ENCODE measurements at regions not wholly inside any gene's neighbourhood (a gene's known extent, or its start where the extent isn't known, plus 50 kb on each side); places are given as distances from the start of the nearest gene placed in this dataset.
"Not testable (repeated sequence)": the region's sequence is repeated elsewhere in the genome, so short reads cannot be mapped to it uniquely, and the experiment has no call there.

DNA sequence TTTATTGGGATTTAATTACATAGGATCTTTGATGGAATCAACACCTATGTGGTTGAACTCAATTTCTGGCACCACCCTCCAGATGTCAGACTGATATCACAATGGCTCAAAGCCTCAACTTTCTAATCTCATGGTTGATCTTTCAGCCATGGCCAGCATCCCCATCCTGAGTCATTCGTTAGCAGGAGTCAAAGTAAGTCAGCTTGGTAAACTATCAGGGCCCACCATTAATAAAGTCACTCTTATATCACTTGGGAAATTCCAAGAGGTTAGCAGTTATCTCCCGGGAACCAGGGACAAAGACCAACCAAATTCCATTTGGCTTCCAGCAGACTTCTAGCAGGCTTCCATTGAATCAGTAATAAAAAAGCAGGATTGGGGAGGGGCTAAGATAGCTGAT is 50.7 kb upstream of the TNFSF4 start:
- DNase-seq = peak; percentile 49

DNA sequence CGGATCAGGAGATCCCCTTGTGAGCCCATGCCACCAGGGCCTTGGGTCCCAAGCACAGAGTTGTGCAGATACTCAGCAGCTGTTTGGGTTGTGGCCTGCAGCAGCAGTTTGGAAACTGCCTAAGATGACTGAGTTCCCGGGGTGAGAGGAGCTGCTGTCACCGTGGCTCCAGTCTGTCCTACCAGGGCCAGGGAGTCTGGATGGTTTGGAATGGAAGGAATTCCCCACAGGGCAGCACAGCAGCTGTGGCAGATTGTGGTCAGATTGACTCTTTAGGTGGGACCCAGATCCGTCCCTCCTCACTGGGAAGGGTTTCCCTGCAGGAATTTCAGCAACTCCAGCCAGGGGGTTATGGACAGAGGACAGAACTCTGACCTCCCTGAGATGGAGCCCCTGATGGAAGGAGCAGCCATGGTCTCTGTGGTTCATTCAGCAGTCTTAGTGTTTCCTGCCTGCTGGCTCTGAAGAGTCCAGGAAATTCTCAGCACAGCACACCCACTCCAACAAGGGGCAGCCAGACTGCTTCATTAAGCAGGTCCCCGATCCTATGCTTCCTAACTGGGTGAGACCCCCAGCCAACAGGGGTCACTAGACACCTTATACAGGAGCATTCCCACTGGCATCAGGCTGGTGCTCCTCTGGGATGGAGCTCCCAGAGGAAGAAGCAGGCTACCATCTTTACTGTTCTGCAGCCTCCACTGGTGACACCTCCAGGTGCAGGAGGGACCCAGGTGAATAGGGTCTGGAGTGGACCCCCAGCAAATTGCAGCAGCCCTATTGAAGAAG is 51.5 kb upstream of the TNFSF4 start:
- peak; percentile 93 for DNase-seq

DNA sequence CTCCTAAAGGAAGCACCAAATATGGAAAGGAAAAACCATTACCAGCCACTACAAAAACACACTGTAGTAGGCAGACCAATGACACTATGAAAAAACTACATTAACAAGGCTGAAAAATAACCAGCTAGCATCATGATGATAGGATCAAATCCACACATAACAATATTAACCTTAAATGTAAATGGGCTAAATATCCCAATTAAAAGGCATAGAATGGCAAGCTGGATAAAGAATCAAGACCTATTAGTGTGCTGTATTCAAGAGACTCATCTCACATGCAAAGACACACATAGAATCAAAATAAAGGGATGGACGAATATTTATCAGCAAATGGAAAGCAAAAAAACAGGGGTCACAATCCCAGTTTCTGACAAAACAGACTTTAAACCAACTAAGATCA is 53.2 kb upstream of the TNFSF4 start:
- not testable (repeated sequence) for DNase-seq

DNA sequence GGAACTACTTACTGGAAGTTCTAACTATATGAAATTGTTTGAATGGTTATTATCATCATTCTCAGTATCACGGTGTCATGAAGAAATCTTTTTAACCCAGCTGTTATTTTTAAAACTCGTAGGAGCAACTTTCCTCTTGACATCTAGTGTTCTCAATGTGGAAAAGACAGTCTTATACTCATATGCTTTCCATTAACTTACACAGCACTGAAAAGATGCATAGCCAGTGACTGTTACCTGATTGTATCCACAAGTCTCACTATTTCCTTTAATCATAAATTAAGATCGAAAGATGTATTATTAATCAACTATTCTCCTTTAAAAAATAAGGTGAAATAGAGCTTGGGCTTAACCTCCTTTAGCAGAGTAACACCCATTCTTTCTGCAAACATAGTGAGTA is 59.7 kb upstream of the TNFSF4 start:
- DNase-seq = no peak

DNA sequence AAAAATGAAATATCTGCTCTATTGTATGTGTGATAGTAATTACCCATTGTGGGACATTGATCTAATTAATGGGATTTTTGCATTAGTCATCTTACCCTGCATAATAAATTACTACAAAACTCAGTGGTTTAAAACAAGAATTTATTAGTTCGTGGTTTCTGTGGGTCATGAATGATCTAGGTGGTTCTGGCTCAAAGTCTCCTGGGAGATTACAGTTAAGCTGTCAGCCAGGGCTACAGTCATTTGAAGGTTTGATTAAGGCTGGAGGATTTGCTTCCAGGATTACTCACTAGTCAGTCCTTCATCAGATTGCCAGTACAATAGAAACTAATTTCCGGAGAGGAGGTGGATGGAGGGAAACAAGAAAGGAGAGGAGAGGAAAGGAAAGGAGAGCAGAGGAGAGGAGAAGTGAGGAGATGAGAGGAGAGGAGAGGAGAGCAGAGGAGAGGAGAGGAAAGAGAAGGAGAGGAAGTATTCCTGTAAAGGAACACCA is 60.4 kb upstream of the TNFSF4 start:
- DNase-seq = no peak

DNA sequence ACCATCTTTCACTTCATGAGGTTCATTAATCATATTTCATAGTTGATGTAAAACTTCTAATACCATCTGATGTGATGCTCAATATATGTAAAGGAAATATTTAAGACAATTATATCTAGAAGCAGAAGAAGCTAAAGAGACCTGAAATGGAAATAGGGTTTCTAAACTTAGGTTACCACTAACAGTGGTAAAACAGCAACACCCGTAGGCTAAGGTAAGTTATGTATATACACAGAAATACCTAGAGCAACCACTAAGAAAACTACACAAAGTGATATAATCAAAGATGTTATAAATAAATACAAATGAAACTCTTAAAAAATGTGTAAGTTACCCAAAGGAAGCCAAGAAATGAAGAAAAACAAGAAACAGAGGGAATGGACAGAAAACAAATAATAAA is 61.1 kb upstream of the TNFSF4 start:
- no peak for DNase-seq

DNA sequence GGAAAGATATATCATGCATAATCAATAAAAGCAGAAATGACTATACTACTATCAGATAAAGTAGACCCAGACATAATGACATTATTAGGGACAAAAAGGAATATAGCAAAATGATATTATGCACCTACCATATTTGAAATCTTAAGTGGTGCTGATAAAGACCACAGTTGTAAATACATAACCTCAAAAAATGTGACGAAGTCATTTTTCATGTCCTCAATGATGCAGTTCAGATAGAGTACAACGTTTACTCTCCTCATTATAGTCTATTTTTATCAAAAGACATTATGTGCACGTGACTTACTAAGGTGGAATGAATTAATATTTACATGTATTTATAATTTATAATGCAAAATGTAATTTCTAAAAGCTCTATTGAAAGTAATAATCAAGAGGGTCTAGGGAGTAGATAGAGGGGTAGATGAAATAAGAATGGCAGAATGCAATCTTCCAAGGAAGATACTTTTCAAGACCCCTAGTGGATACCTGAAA is 61.7 kb upstream of the TNFSF4 start:
- DNase-seq = no peak

DNA sequence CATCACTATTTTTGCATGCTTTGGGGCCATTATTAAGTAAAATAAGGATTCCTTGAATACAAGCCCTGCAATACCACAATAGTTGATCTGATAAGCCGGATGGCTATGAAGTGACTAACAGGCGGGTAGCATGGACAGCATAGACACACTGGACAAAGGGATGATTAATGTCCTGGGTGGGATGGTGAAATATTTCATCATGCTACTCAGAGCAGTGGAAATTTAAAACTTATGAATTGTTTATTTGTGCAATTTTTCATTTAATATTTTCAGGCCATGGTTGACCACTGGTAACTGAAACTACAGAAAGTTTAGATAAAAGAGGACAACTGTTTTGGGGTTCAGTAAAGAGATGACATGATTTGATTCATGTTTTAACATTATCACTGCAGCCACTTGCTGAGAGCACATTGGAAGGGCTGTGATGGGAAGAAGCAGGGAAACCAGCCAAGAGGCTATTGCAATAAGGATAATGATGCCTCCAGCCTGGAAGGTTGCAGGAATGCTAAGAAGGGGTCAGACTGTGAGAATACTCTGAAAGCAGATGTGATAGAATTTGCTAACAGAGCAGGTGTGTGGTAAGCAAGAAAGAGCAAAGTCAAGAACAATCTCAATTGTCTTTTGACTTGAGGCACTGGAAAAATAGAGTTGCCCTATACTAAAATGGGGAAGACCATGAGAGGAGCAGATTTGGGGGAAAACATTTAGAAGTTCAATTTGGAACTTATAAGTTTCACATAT is 62.5 kb upstream of the TNFSF4 start:
- peak; percentile 54 for DNase-seq

DNA sequence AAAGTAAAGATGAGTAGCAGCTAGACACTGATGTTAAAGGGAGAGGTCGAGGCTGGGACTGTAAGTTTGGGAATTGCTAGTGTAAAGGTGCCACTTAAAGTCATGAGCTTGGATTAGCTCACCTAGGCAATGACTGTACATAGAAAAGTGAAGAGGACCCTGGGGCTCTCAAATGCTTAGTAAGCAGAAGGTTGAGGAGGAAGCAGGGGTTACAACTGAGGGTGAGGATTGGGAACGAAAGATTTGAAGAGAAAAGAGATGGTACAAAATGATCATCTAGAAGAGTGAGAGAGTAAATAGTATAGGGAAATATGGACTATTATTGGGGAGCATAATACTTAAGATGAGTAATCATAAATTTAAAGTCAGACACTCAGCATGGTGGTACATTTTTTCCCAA is 63.1 kb upstream of the TNFSF4 start:
- no peak for DNase-seq

DNA sequence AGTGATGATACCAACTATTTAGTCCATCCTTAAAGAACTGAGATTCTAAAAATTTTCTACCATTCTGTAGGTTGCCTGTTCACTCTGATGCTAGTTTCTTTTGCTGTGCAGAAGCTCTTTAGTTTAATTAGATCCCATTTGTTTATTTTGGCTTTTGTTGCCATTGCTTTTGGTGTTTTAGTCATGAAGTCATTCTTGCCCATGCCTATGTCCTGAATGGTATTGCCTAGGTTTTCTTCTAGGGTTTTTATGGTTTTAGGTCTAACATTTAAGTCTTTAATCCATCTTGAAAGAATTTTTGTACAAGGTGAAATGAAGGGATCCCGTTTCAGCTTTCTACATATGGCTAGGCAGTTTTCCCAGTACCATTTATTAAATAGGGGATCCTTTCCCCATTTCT is 63.9 kb upstream of the TNFSF4 start:
- DNase-seq = not testable (repeated sequence)

DNA sequence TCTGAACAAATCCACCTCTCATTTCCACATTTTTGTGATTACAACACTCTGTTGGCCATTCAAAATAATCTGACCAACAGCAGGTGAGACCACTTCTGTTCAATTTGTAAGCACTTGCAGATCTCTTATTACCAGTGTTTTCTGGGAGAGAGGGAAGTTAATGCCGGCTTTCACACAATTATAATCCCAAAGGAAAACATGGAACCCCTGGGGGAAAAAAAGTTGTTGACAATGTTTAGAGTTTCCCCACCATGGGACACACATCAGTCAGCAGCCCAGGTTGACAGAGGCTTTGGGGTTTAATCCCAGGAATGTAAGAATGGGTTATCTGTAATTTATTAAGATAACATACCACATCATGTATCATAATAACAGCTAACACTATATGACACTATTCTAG is 68.4 kb upstream of the TNFSF4 start:
- no peak for DNase-seq

DNA sequence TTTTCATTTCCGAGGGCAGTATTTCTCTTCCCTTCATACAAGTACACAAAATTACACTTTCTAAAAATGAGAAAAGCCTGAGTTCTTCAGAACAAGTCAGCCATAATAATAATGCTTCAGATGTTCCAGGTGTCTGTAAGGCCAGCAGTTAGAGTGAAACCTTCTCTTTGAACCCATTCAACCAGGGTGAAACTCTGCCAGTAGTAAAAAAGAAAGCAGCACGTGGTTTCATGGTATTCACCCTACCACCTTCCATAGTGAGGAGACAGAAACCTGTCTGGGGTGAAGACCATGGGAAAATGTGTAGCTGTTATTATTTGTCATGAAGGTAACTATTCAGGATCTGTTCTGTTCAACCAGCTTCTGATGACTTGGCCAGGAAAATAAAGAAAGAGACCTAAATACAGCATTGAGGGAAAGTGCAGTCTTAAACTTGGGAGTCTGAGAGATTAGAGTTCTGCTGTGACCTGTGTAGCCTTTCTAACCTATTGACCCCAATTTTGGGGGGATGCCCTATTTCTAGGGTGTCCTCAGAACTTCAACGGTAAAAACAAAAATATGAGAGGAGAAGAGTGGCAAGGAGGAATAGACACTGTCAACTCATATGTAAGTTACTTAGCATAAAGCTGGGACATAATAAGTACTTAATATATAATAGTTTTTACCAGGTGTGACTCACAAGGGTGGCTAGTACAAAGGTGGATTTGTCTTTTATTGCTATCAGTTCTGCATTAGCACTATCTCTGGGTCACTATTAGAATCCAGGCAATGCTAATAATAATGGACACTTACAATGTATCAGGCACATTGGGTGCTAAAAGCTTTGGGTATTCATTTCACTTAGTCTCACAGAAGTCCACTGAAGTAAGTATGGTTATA is 70.0 kb upstream of the TNFSF4 start:
- no peak for DNase-seq

DNA sequence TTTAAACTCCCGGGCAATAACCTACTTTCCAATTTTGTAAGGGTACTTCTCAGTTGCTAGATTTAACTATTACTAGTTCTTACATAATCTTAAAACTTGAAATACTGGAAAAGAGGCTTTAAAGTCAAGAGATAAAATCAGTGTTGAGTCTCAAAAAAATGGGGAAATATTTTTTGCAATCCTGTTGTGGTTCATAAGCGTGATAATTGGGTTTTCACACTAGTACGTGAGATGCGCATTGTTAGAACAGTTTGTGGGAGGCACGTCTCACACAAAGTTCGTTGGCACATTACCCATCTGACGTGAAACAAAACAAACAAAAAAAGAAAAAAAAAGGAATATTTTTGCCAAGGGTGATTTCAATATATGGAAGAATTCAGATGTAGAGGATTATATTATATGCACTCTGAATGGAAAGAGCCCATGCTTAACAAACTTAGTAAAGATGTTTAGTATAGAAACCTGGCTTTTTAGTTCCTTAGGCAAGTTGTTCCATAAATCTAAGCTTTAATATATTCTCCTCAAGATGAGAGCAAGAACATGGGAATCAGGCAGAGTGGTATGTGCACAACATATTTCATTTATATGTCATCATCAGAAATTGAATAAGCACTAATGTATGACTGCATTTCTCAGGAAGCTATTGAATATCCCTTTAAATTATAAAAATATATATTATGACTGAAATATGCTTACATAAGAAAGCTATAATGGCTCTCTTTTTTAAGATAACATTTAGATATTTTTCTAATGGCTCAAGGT is 73.9 kb upstream of the TNFSF4 start:
- DNase-seq = no peak

DNA sequence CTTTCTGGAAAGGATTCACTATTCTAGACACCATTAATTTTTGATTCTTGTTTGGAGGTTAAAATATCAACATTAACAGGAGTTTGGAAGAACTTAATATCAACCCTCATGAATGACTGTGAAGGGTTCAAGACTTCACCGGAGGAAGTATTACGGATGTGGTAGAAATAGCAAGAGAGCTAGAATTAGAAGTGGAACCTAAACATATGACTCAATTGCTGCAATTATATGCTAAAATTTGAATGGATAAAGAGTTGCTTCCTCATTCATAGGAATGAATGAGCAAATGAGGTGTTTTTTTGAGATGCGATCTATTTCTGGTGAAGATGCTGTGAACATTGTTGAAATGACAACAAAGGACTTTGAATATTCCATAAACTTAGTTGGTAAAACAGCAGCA is 77.9 kb upstream of the TNFSF4 start:
- no peak for DNase-seq

DNA sequence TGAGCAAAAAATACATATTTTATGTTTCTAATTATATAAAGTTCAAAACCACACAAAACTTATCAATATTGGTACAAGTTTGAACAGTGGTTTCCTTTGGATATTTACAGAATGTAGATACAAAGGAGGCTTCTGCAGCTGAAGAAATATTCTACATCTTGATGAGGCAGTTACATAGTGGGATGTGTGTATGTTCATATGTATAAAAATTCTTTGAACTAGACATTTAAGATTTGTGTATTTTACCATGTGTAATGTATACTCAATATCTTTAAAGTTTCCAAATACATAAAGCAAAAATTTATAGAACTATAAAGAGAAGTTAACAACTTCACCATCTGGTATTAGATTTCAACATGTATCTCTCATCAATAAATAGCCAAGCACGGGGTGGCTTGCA is 80.7 kb upstream of the TNFSF4 start:
- no peak for DNase-seq

DNA sequence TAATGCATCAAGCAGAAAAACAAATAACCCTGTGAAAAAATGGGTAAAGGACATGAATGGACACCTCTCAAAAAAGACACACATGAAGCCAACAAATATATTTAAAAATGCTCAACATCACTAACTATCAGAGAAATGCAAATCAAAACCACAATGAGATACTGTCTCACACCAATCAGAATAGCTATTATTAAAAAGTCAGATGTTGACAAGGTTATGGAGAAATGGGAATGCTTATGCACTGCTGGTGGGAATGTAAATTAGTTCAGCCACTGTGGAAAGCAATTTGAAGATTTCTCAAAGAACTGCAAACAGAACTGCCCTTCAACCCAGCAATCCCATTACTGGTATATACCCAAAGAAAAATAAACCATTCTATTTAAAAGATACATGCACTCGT is 86.6 kb upstream of the TNFSF4 start:
- DNase-seq = no peak

DNA sequence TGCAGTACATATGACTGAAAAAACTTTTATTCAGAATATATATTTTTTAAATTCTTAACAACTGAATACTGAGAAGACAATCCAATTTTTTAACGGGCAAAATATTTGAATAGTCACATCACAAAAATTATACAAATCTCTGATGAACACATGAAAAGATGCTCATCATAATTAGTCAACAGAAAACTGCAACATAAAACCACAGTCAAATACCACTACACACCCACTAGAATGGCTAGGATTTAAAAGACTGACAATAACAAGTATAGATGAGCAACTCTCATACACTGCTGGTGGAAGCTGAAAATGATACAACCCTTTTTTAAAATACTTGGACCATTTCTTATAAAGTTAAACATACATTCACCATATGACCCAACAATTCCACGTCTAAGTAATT is 87.7 kb upstream of the TNFSF4 start:
- no peak for DNase-seq

DNA sequence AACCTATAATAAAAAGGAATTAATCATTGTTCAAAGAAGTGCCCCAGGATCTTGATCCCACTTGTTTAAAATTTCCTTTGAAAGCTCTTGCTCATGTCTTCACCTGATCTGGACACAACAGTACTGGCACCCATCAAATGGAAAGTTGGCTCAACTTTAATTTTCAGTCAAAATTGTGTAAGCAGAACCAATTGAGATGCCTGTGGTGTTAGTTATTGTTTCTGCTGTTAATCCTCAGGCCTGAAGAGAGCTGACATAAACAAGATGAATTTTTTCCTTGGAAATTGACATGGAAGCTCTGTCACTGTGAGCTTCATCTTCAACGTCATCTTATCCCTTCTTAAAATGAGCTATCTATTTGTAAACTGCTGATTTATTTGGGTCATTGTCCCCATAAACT is 88.3 kb upstream of the TNFSF4 start:
- no peak for DNase-seq

DNA sequence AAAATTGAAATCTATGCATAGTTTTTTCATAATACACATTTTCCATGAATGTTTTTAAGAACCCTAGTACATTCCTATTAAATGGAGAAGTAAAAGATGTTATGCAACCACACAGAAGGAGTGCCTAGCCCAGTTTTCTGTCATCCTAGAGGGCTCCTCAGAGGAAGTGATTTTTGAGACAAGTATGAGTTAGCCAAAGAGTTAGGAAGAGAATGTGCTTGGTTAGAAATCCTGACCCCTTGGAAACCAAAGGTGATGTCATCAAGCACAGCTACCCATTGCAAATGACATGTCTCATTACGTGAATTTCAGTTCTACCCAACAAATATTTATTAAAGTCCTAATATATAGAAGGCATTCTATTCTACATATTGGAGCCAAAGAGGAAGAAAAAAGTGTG is 88.9 kb upstream of the TNFSF4 start:
- no peak for DNase-seq

DNA sequence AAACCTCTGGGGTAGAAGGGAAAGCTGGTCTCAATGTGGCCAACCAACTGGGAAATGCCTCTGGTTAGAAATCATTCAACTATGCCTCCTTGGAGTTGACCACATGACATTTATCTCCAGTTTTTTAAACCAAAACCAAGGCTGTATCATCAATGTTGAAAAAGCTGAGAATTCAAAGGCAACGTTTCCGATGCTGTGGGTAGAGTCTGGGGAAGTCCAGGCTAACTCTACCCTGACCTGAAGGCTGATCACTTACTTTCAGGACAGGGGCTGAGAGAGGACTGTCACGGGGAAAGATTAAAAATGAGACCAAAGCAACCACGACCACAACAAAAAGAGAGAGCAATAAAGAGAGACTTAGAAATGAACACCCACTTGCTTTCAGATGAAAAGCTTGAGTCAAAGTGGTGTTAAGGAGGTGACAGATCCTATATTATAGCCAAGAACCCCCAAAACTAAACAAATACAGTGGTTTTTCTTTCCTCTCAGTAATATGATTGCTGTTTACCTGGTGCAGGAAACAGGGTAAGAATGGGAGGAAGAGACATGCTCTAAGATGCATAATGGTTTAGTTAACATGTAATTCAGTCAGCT is 90.8 kb upstream of the TNFSF4 start:
- DNase-seq = no peak

DNA sequence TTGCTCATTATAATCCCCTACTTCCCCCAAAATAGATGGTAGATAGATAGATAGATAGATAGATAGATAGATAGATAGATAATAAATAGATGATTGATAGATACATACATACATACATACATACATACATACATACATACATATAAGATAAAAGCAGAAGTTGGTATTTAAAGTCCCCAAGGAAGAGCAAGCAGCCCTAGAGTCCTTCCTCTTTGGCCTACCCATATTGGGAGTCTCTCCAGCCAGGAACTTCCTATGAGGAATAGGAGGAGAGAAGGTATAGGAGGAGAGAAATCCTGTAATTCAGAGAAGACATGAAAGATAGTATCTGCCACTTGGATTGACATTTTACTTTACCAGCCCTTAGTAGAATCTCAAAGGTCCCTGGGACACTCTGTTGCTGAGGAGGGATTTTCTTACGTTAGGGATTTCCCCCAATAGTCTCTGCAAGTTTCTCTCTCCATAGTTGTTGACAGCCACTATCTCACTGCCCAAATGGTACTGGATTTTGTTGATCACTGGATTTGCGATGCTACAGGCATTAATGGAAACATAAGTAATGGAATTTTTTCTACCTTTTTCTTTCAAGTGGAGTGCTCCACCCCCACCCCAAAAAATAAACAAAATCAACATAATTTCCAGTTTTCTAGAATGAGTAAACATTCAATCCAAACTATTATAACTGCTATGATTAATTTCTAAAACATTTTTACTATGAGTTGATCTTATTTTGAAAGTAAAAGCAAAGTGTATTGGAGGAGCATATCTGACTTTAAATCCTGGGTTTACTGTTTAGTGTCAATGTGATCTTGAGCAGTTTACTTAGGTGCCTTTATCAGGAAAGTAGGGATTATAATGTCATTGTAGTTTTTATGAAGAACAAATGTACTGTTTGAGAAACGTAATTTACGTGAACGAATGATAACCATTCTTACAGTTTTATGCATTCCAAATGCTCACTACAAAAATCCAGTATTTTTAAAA is 93.2 kb upstream of the TNFSF4 start:
- DNase-seq = no peak
